NOMO-1 treated with dmso at 0.1 percent for 144 hours (cell line): ENCODE measurements at regions not wholly inside any gene's neighbourhood (a gene's known extent, or its start where the extent isn't known, plus 50 kb on each side); places are given as distances from the start of the nearest gene placed in this dataset.

ENCODE experiments used
- DNase-seq: peaks from one replicate; lab custom pipeline; 2025; ENCODE audit not compliant: unreplicated experiment; lab: John Stamatoyannopoulos, UW

DNA sequence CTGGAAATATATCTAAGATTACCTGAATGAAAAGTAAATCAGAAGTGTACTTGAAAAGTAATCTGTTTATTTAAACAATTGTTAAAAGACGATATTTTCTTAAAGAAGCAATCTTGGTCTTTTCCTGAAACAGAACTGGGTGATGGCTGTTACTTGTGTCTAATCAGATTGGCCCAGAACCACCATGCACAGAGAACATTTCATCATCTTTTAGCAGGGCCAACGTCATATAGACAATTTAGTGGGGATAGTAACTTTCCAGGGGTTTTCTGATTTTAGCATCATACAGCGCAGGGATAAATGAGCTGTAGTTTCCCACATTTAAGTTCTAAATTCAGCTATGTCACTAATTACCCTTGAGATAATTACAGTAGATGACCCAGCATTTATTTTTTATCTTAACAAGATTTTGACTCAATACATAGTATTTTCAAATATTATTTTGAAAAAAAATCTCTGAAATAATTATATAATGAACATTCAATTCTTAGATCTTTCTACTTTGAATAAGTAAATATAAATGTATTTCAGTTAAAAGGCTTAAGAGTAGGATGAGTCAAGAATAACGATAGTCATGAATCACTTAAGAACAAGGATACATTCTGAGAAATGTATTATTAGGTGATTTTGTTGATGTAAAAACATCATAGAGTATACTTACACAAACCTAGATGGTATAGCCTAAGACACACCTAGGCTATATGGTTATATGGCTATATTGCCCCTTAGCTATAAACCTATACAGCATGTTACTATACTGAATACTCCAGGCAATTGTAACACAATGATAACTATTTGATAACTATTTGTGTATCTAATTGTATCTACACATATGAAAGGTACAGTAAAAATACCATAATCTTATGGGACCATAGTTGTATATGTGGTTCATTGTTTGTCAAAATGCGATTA, 103.8 kb upstream of the MME start:
- DNase-seq, result no peak

DNA sequence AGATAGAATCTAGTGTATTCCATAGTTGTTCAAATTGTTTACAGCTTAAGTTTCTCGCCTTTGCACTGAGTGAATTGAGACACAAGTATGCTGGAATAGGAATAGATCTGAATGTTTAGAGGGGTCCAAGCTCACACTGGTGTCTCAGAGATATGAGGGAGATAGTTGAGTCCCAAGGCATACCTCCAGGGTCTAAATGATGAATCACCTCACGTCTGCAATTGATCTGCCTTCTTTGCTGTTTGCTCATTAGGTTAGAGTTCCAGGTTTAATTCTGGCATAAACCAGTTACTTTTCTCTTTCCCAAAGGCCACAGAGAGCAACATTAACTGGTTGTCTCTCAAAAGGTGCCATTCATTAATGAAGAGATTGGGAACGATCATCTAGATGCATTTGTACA, 106.3 kb upstream of the MME start:
- no peak for DNase-seq

DNA sequence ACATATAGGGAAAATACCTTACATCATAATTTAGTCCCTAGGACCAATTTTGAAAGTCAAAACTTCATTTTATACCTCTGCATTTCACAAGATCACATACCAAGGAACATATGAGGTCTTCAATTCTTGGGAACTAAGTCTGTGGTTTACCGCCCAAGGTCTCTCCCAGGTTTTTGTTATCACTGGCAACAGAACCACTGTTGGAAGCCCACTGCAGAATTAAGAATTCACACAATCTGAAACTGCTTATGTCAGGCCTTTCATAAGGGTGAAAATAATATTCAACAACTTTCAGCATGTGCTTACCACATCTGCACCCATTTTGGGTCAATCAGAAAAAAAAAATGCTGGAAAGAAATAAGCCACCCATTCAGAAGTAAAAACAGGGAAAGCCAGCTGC, 107.2 kb upstream of the MME start:
- no peak for DNase-seq

DNA sequence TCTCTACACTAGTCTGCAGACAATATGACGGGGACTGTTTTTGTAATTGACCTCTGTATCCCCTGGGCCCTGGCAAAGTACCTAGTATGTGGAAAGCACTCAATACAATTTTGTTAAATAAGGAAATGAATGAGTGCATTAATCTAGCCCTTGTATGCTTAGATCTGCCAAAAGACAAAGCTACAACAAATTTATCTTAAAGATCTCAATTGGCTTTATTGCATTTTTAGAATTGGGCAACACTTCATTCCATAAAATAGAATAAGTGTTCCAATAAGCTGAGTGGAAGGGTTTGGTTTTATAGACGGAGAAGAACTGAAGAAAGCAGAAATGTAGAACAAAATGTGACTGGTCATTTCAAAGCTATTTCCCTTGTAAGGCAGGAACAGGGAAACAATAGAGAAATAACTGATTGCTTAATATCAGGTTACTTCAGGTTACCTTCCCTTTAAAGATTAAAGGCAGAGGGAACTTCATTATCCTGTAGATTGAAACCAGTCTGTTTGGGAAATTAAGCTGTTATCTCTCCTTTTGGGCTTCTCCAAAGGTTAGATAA, 108.3 kb upstream of the MME start:
- peak; percentile 34 for DNase-seq

DNA sequence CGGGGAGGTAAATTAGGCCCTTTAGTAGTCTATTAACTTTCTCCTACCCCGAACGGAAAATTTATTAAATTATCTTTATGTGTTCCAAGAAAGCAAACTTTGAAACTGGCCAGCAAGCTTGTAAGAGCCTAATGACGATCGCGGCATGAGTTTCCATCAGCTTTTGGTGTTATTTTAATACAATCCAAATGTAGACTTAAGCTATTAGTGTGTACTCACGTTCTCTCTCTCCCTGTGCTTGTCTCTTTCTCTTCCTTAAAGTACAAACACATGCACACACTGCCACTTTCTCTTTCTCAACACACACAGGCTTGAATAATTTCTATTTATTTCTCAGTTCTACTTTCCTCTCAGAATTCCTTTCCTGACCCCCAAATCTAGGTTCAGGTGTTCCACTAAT, 108.8 kb upstream of the MME start:
- no peak for DNase-seq

DNA sequence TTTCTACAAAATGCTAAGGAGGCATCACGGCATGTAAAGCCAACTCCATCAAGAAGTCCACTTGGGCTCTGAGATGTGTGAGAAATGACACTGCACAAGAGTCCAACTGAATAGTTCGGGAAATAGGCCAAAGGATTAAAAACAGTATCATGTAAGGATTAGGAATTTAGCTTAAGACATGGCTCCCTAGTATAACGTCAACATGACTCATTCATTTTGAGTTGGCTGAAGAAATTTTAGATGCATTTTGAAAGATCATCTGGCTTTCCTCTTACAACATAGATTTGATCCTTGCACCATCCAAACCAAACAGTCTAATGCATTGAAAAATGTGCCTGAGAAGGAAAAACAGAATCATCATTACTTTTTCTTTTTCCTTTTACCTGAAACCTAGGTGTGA, 109.3 kb upstream of the MME start:
- peak; percentile 38 for DNase-seq

DNA sequence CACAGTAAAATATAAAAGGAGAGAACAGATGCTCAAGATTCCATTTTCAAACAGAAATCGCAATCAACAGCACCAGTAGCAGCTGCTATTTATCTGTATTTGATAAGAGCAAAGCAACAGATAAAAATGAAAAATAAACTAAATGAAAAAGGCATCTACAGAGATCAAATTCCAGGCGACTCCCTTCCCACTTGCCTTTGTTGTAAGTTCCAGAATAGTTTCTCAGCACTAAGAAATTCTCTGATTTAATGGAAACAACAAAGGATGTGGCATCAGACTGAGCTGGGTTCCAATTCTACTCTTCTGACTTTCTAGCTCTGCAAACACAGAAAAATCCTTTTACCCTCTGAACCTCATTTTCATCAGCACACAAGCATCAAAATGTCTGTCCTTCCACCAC, 110.8 kb upstream of the MME start:
- DNase-seq, result no peak

DNA sequence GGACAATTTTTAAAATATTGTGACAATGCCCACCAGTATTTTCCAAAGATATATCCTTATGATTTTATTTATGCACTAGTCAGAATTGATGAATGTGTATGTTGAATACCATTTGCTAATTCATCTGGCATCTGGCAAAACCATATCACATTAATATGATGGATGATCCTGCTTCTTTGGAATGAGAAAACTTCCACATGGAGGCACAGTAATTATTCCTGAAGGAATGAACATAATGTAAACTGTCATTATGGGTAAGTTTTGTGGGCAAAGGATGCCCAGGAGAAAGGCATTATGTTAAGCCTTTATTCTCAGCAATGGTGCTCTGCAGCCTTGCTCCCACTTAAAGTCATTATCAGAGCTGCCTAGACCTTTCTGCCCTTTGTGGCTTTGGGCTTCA, 113.0 kb upstream of the MME start:
- DNase-seq, result no peak

DNA sequence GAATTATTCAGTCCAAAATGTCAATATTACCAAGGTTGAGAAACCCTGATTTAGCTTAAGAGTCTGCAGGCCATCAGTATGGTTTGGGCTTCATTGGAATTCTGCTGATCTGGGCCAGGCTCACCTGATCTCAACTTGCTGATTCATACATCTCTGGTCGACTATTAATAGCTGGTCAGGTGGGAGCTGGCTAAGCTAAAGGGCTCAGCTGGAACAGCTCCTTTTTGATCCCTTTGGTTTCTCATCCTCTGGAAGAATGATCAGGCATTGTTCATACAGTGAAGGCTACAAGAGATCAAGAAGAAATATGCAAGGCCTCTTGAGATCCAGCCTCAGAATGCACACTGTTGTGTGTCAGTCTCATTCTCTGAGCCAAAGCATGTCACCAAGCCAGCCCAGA, 123.3 kb upstream of the MME start:
- no peak for DNase-seq

DNA sequence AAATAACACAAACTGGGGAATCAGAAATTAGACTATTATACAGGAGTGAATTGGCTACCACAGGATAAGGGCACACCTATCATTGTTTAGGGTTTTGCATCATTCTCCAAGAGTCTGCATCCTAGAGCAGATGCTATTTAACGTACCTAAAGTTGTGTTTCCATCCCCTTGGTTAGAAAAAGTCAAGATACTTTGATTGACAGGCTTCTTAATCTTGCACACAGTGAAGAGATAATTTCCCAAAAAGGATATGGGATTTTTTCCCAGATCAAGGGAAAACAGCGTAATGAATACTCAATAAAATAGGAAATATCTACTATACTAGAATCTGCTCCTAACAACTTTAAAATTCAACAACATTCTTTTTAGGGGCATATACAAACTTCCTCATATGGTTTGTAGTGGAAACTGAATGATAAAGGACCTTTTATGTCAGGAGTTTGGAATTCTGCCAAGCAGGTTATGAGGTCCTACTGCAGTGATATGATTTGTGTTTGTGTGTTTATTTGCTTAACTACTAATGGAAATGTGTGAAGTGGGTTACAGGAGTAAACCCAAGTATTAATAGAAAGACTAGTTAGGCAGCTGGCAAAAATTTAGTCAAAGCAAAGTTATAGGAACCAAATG, 124.1 kb upstream of the MME start:
- no peak for DNase-seq

DNA sequence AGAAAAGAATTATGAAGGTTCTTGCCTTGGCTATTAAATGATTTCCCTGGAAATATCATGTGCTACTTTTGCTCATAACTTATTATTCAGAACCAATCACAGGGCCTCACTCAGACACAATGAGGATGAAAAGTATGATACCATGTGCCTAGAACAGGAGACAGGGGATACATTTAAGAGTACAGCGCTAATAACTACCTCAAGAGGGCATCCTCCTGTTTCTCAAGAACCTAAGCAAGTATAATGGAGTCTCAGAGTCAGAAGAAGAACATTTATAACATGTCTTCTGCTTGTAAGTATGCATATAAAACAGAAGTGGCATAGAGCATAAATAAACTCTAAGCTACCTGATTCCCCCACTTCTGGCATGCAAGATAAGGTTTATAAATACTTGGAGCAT, 125.4 kb upstream of the MME start:
- peak; percentile 22 for DNase-seq

DNA sequence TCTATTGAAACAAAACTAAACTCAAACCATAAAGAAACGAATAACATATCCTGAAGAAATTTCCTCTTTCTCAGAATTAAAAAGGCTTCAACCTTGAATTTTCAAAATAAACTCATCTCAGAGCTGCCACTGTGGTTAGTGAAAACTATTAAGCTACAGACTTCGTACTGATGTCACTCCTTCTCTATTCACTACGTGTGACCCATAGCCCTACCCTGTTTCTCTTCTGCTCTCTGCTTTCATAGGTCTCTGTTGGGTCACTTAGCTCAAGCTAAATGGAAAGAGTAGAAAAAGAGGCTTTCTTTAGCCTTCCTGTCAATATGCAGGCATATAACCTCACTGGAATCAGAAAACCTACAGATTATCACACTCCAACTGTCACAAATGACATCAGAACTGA, 126.6 kb upstream of the MME start:
- no peak for DNase-seq

DNA sequence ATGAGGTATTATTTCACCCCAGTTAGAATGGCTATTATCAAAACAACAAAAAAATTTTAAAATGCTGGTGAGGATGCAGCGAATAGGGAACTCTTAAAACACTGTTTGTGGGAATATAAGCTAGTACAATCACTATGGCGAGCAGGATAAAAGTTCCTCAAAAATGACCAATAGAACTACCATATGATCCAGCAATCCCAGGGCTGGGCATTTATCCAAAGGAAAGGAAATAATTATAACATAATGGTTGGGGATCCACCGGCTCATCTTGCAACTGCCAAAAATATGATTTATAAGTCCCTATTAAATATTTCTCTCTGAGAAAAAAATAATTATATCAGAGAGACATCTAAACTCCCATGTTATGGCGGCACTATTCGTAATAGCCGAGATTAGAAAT, 127.6 kb upstream of the MME start:
- DNase-seq, result no peak

DNA sequence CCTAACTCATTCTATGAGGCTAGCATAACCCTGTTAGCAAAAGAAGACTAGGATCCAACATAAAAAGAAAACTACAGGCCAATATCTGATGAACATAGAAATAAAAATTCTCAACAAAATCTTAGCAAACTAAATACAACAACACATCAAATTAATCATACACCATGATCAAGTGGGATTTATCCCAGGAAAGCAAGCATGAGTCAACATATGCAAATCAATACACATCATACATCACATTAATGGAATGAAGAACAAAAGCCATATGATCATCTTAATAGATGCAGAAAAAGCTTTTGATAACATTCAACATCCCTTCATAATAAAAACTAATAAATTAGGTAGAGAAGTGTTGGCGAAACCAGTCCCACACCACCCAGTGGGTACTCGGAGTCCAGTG, 136.1 kb upstream of the MME start:
- no peak for DNase-seq

DNA sequence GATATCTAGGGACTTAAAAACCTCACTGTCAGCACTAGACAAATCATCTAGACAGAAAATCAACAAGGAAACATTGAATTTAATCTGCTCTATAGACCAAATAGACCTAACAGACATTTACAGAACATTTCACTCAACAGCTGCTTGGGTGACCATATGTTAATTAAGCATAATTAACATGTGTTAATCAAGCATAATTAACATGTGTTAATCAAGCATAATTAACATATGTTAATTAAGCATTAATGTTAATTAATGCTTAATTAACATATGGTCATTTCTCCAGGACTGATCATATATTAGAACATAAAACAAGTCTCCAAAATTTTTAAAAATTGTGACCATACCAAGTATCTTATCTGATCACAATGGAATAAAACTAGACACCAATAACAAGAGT, 137.3 kb upstream of the MME start:
- no peak for DNase-seq

DNA sequence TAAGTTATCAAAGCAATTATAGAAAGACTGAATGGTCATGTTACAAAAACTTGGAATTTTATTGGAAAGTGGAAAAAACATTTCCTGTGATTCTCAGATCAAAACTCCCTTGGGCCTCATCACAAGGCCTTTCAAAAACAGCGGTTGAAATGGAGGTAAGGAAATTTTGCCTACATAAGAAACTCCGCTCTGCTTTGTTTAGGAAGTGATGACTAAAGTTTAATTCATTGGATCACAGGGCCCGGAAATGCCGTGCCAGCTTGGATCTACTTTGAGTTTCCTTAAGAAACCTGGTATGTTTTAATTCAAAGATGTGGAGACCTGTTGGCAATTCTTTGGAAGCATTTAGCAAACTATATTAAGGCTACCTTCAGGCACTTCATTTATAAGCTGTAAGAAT, 143.9 kb upstream of the MME start:
- no peak for DNase-seq

DNA sequence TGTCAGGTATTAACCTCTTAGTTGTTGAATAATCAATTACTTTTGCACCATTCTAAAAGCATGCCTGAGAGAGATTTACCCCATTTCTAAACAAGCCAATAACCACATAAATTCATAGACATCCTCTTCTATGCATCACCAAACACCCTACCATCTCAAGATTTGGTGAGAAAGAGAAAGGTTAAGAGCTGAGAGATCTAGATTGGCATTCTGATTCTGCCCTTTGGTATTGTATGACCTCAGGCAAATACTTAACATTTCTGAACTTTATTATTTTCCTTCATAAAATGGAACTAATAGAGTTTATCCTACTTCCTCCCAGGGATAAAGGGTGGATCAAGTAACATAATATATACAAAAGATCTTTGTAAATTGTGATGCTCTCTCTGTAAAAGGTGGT, 146.5 kb upstream of the MME start:
- no peak for DNase-seq

DNA sequence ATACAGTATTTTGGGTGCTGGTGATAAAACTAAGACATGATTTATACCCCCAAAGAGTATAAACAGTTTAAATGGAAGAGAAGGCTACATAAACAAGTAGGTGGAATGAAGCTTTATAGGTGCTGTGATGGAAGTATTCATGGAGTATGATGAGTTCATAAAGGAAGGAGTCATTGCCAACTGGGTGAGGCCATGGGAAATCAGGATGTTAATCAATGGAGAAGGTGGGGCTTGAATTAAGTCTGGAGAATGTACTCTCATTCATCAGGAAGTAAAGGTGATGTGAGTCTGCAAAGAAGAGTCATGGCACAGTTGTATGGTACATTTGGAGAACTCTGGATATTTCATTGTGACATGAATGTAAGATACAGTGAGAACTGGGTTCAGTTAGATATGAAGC, 147.5 kb upstream of the MME start:
- no peak for DNase-seq

DNA sequence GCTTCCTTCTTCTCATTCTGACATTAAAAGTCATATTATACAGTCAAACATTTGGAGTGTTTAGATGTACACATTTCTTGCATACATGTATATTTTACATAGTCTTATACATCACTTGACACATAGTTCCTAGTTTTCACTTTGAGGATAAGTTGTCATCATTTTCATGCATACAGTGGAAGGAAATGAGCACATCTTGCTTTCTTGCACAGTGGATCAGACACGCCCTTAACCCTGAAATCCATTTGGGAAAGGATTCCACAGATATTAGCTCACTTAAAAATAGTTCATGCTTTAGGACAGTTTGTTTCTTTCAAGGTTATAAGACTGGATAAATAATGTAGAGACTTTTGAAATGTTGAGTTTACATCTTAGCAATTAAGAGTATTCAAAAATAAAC, 148.6 kb upstream of the MME start:
- no peak for DNase-seq

DNA sequence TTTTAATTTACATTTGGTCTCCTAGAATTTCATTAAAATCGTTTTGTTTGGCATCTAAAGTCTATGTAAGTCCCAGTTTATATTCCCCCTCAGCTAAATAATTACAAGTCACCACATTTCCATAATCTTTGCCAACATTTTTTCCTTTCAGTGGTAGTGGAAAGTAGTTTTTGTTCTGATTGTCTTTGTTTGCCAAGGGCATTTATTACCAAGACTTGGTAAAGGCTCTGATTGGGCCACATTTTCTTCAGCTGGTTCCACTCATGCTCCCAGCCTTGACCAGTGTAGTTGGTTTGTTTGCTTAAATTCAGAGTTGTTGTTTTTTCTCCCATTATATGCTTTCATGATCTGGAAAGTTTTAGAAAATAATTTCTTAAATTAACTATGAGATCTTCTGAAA, 153.4 kb upstream of the MME start:
- no peak for DNase-seq

DNA sequence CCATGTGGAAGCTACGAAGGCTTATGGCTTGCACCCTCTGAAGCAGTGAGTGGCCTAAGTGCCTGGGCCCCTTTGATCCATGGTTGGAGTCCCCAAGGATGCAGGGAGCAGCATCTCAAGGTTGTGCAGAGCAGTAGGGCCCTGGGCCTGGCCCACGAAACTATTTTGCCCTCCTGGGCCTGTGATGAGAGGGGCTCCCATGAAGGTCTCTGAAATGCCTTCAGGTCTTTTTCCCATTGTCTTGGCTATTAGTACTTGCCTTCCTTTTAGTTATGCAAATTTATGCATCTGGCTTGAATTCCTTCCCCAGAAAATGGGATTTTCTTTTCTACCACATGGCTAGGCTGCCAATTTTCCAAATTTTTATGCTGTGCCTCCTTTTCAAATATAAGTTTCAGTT, 158.8 kb upstream of the MME start:
- DNase-seq, result no peak

DNA sequence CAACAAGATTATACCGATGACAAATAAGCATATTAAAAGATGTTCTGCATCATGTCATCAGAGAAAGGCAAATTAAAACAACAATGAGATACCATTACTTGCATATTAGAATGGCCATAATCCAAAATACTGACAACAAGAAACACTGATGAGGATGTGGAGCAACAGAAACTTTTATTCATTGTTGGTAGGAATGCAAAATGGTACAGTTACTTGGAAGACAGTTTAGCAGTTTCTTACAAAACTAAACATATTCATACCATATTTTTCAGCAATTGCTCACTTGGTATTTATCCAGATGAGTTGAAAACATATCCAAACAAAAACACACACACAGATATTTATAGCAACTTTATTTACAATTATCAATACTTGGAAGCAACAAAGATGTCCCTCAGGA, 160.9 kb upstream of the MME start:
- no peak for DNase-seq

DNA sequence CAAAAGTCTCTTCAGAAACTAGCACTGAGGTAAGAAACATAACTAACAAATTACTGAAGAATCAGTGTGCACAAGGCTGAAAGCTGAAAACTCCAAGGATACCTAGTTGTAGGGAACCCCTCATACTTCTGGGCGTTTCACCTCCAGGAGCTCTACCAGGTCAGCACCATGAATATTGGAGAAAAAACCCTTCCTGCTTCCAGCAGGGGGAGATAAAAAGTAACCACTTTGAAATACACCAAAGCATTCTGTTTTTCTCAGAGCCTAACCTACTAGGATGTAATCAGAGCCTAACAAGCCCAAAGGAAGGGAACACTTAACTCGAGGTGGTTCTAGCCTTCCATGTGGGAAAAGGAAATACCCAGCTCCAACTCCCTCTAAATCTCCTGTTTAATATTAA, 175.8 kb upstream of the MME start:
- DNase-seq, result no peak
